ENCODE measurements at regions not wholly inside any gene's neighbourhood (a gene's known extent, or its start where the extent isn't known, plus 50 kb on each side); places are given as distances from the start of the nearest gene placed in this dataset.

DNA sequence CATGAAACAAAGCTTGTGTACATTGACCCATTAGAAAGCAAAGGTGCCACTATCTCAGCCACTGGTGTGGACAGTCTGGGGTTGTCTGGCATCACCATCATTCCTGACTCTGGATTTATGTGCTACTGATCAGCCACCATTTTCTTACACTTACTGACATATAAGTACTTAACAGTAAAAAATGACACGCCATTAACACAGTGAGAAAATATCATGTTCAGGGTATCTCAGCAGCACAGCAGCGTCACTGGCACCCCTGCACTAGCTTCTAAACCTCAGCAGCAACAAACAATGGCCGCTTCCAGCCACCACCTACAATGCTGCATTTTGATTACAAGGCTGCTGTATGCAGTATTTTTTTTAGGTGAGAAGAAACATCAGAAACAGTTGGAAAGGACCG, 253.4 kb upstream of the HDAC4 start:
- TF ChIP-seq, protein P1, sequence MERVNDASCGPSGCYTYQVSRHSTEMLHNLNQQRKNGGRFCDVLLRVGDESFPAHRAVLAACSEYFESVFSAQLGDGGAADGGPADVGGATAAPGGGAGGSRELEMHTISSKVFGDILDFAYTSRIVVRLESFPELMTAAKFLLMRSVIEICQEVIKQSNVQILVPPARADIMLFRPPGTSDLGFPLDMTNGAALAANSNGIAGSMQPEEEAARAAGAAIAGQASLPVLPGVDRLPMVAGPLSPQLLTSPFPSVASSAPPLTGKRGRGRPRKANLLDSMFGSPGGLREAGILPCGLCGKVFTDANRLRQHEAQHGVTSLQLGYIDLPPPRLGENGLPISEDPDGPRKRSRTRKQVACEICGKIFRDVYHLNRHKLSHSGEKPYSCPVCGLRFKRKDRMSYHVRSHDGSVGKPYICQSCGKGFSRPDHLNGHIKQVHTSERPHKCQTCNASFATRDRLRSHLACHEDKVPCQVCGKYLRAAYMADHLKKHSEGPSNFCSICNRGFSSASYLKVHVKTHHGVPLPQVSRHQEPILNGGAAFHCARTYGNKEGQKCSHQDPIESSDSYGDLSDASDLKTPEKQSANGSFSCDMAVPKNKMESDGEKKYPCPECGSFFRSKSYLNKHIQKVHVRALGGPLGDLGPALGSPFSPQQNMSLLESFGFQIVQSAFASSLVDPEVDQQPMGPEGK (CRISPR knock-in tag; IDR thresholded peaks at IDR 0.05; ENCODE audit: borderline replicate concordance), result no peak
- TF ChIP-seq ZFP3 (CRISPR knock-in tag; IDR thresholded peaks at IDR 0.05), result no peak
- TF ChIP-seq, protein P2, sequence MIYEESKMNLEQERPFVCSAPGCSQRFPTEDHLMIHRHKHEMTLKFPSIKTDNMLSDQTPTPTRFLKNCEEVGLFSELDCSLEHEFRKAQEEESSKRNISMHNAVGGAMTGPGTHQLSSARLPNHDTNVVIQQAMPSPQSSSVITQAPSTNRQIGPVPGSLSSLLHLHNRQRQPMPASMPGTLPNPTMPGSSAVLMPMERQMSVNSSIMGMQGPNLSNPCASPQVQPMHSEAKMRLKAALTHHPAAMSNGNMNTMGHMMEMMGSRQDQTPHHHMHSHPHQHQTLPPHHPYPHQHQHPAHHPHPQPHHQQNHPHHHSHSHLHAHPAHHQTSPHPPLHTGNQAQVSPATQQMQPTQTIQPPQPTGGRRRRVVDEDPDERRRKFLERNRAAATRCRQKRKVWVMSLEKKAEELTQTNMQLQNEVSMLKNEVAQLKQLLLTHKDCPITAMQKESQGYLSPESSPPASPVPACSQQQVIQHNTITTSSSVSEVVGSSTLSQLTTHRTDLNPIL (CRISPR knock-in tag; IDR thresholded peaks at IDR 0.05; ENCODE audit: low read depth), result no peak
- no peak for TF ChIP-seq ESRRG (CRISPR knock-in tag; IDR thresholded peaks at IDR 0.05)
- TF ChIP-seq SNAI2 (CRISPR knock-in tag; IDR thresholded peaks at IDR 0.05), result no peak
- no peak for TF ChIP-seq ZNF565 (CRISPR knock-in tag; conservative IDR thresholded peaks at IDR 0.05; ENCODE audit: low read depth)
- no peak for TF ChIP-seq ZFP30 (CRISPR knock-in tag; IDR thresholded peaks at IDR 0.05)
- no peak for TF ChIP-seq ZNF8 (CRISPR knock-in tag; IDR thresholded peaks at IDR 0.05)
- TF ChIP-seq ZC3H10 (CRISPR knock-in tag; IDR thresholded peaks at IDR 0.05), result no peak
- no peak for TF ChIP-seq PPARA (CRISPR knock-in tag; IDR thresholded peaks at IDR 0.05; ENCODE audit: borderline replicate concordance)
